ENCODE measurements at regions not wholly inside any gene's neighbourhood (a gene's known extent, or its start where the extent isn't known, plus 50 kb on each side); places are given as distances from the start of the nearest gene placed in this dataset.

- DNase-seq: no peak
Measured at GRCh38 chr1:14545422-14546025, 53.0 kb upstream of the KAZN start.

GRCh38 chr1:14546416-14546815, 52.1 kb upstream of the KAZN start:
- DNase-seq: no peak

All from activated effector memory CD4-positive, alpha-beta T cell treated with Interleukin-2 at 50 U/mL for 16 hours (primary cell).